HEK293T (cell line): ENCODE measurements at regions not wholly inside any gene's neighbourhood (a gene's known extent, or its start where the extent isn't known, plus 50 kb on each side); places are given as distances from the start of the nearest gene placed in this dataset.

ENCODE experiments used
- CTCF ChIA-PET: fragments of 350-600 bp; formaldehyde crosslinking; extraction: SDS; loops from one replicate; lab custom pipeline; 2021; ENCODE audit warnings: antibody characterized with exemption, inconsistent platforms; lab: Yijun Ruan, JAX
- POLR2A ChIA-PET: fragments of 350-600 bp; formaldehyde crosslinking; extraction: SDS; loops from one replicate; lab custom pipeline; 2020; ENCODE audit warnings: antibody characterized with exemption, inconsistent platforms; lab: Yijun Ruan, JAX
- DNase-seq: peaks from one replicate; pipeline ENCODE4 v3.0.0; 2012; ENCODE audit warnings: mixed read lengths; ENCODE audit errors: extremely low spot score
- ARNT ChIP-seq: fragments of 450-650 bp; IDR thresholded peaks from 2 replicates; pipeline ENCODE4 v1.6.1; 2017; ENCODE audit warnings: mild to moderate bottlenecking
- BHLHE40 ChIP-seq: fragments of 450-650 bp; IDR thresholded peaks from 2 replicates; pipeline ENCODE4 v1.6.1; 2016; ENCODE audit warnings: mild to moderate bottlenecking, moderate library complexity, borderline replicate concordance
- CTBP1 ChIP-seq: fragments of 450-650 bp; IDR thresholded peaks from 2 replicates; pipeline ENCODE4 v1.6.1; 2016; ENCODE audit warnings: borderline replicate concordance
- ELF4 ChIP-seq: fragments of 450-650 bp; IDR thresholded peaks from 2 replicates; pipeline ENCODE4 v1.6.1; 2017; ENCODE audit warnings: antibody characterized with exemption
- FOXA1 ChIP-seq: fragments of 450-650 bp; IDR thresholded peaks from 2 replicates; pipeline ENCODE4 v1.6.1; 2016; ENCODE audit warnings: mild to moderate bottlenecking
- FOXK2 ChIP-seq: fragments of 450-650 bp; IDR thresholded peaks from 2 replicates; pipeline ENCODE4 v1.6.1; 2016; ENCODE audit warnings: mild to moderate bottlenecking
- FOXM1 ChIP-seq: fragments of 450-650 bp; IDR thresholded peaks from 2 replicates; pipeline ENCODE4 v1.6.1; 2017; ENCODE audit warnings: mild to moderate bottlenecking, borderline replicate concordance
- HDGF ChIP-seq: fragments of 450-650 bp; IDR thresholded peaks from 2 replicates; pipeline ENCODE4 v1.6.1; 2017; ENCODE audit warnings: antibody characterized with exemption, borderline replicate concordance
- L3MBTL2 ChIP-seq: fragments of 450-650 bp; conservative IDR thresholded peaks from 2 replicates; pipeline ENCODE4 v1.6.1; 2016; ENCODE audit warnings: mild to moderate bottlenecking
- LEF1 ChIP-seq: fragments of 450-650 bp; IDR thresholded peaks from 2 replicates; pipeline ENCODE4 v1.6.1; 2017; ENCODE audit warnings: mild to moderate bottlenecking, borderline replicate concordance
- NFRKB ChIP-seq: fragments of 450-650 bp; IDR thresholded peaks from 2 replicates; pipeline ENCODE4 v1.6.1; 2016; ENCODE audit warnings: mild to moderate bottlenecking, moderate library complexity
- PKNOX1 ChIP-seq: fragments of 450-650 bp; IDR thresholded peaks from 2 replicates; pipeline ENCODE4 v1.6.1; 2016
- SP1 ChIP-seq: fragments of 450-650 bp; IDR thresholded peaks from 2 replicates; pipeline ENCODE4 v1.6.1; 2017
- SUZ12 ChIP-seq: fragments of 450-650 bp; IDR thresholded peaks from 2 replicates; pipeline ENCODE4 v1.6.1; 2016; ENCODE audit warnings: mild to moderate bottlenecking
- TARDBP ChIP-seq: fragments of 450-650 bp; IDR thresholded peaks from 2 replicates; pipeline ENCODE4 v1.6.1; 2016
- ZNF384 ChIP-seq: fragments of 450-650 bp; IDR thresholded peaks from 2 replicates; pipeline ENCODE4 v1.6.1; 2016

GRCh38 chr3:151625586-151625985 is 108.1 kb upstream of the AADACL2 start:
- ChIA-PET CTCF (no interaction called here), POLR2A (no interaction called here)
- TF ChIP-seq HDGF (no peak), ARNT (no peak), BHLHE40 (no peak), PKNOX1 (no peak)
- no peak for DNase-seq

GRCh38 chr3:151625086-151625485 is 108.6 kb upstream of the AADACL2 start:
- no peak for TF ChIP-seq PKNOX1
- no peak for TF ChIP-seq HDGF
- no peak for TF ChIP-seq SP1
- no peak for TF ChIP-seq TARDBP
- TF ChIP-seq FOXK2 = no peak
- no peak for TF ChIP-seq BHLHE40
- TF ChIP-seq FOXA1 = no peak
- TF ChIP-seq NFRKB = no peak
- no peak for TF ChIP-seq ARNT
- no peak for TF ChIP-seq L3MBTL2
- no peak for TF ChIP-seq ZNF384
- TF ChIP-seq SUZ12 = no peak
- TF ChIP-seq ELF4 = no peak
- TF ChIP-seq FOXM1 = no peak
- TF ChIP-seq CTBP1 = no peak
- no peak for TF ChIP-seq LEF1
- no peak for DNase-seq
- POLR2A ChIA-PET = no interaction called here
- CTCF ChIA-PET = no interaction called here

- ChIA-PET POLR2A (no interaction called here), CTCF (no interaction called here)
- DNase-seq = no peak
- TF ChIP-seq SP1 (no peak), FOXM1 (no peak), PKNOX1 (no peak), BHLHE40 (no peak), L3MBTL2 (no peak), HDGF (no peak), SUZ12 (no peak), FOXA1 (no peak), ZNF384 (no peak), ARNT (no peak), CTBP1 (no peak), ELF4 (no peak)
These were observed 113.7 kb upstream of the AADACL2 start for GRCh38 chr3:151620071-151620470.

GRCh38 chr3:151615464-151615863 is 118.3 kb upstream of the AADACL2 start:
- TF ChIP-seq FOXM1 = no peak
- TF ChIP-seq L3MBTL2 = no peak
- no peak for TF ChIP-seq CTBP1
- no peak for TF ChIP-seq BHLHE40
- no peak for TF ChIP-seq LEF1
- TF ChIP-seq FOXA1 = no peak
- no peak for TF ChIP-seq SP1
- CTCF ChIA-PET = no interaction called here
- no peak for DNase-seq
- POLR2A ChIA-PET = no interaction called here

GRCh38 chr3:151612115-151612514 is 121.6 kb upstream of the AADACL2 start:
- ChIA-PET CTCF (no interaction called here), POLR2A (no interaction called here)
- TF ChIP-seq ELF4 (no peak), SUZ12 (no peak), NFRKB (no peak), SP1 (no peak), BHLHE40 (no peak), CTBP1 (no peak), ZNF384 (no peak), LEF1 (no peak), FOXA1 (no peak), PKNOX1 (no peak), HDGF (no peak), ARNT (no peak)
- no peak for DNase-seq

GRCh38 chr3:151611419-151611818 is 122.3 kb upstream of the AADACL2 start:
- ChIA-PET CTCF (no interaction called here), POLR2A (no interaction called here)
- TF ChIP-seq FOXK2 = no peak
- TF ChIP-seq FOXA1 = no peak
- TF ChIP-seq NFRKB = no peak
- no peak for TF ChIP-seq CTBP1
- TF ChIP-seq TARDBP = no peak
- TF ChIP-seq PKNOX1 = no peak
- TF ChIP-seq ZNF384 = no peak
- no peak for TF ChIP-seq ARNT
- TF ChIP-seq L3MBTL2 = no peak
- TF ChIP-seq BHLHE40 = no peak
- no peak for TF ChIP-seq SP1
- DNase-seq = no peak
